M059J (cell line): ENCODE measurements at regions not wholly inside any gene's neighbourhood (a gene's known extent, or its start where the extent isn't known, plus 50 kb on each side); places are given as distances from the start of the nearest gene placed in this dataset.
"Not testable (repeated sequence)": the region's sequence is repeated elsewhere in the genome, so short reads cannot be mapped to it uniquely, and the experiment has no call there.

Experiments used
- DNase-seq: peaks from one replicate; pipeline ENCODE4 v3.0.0-alpha.2; 2012; ENCODE audit warnings: low read depth

GRCh38 chr2:8548065-8548618, 133.7 kb upstream of the ID2 start:
- no peak for DNase-seq

DNA sequence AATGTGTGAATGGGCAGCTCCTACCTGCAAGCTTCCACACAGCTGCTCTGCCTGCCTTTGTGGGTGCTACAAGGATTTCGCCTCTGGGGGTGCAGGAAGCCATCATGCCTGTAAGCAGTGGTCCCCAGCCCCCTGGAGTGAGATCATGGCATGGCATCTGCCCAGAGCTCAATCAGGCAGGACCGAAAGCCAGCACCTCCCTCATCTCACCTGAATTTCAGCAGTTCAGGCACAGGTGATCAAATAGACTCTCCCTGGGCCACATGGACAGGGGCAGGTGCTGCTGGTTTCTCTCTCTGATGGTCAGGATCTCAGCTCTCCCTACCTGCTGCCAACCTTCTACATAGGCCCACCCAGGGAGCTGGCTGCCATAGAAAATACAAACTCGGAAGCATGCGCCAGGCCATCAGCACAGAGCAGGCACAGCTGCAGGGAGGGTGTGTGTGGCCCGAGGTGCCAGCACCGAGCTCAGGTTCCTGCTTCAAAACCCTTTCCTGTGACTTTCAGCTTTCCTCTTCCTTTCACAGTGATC, 133.2 kb upstream of the ID2 start:
- DNase-seq: no peak

- no peak for DNase-seq
These were observed 132.5 kb upstream of the ID2 start for GRCh38 chr2:8549273-8549922.

DNA sequence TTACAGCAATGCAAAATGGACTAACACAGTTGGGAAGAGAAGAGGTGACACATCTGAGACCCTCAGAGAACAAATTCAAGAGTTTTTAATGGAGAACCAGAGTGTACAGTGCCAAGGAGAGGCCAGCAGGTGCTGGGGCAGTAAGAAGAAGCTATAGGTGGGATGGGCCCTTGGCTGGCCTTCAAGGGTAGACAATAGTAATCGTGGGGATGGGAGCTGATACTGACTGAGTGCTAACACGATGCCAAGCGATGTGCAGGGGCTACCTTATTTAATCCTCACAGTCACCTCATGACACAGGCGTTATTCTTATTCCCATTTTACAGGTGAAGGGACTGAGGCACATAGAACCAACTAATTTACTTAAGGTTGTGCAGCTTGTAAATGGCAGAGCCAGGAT, 131.9 kb upstream of the ID2 start:
- no peak for DNase-seq

DNA sequence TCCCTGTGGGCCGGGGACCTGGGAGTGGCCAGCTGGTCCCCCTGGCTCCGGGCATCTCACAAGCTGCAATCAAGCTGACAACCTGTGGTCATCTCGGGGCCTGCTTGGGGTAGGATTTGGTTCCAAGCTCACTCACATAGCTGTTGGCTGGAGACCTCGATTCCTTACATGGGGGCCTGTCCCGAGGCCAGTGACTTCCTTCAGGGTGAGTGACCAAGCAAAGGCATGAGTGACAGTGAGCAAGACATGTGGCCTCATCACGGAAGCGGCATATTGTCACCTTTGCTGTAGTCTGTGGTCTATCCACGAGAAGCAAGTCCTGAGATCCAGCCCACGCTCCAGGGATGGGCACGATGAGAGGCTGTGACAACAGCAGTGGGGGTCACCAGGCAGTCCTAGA, 131.4 kb upstream of the ID2 start:
- no peak for DNase-seq

- no peak for DNase-seq
These were observed 130.8 kb upstream of the ID2 start for GRCh38 chr2:8550937-8551621.

GRCh38 chr2:8551622-8552074, 130.2 kb upstream of the ID2 start:
- DNase-seq: no peak

DNA sequence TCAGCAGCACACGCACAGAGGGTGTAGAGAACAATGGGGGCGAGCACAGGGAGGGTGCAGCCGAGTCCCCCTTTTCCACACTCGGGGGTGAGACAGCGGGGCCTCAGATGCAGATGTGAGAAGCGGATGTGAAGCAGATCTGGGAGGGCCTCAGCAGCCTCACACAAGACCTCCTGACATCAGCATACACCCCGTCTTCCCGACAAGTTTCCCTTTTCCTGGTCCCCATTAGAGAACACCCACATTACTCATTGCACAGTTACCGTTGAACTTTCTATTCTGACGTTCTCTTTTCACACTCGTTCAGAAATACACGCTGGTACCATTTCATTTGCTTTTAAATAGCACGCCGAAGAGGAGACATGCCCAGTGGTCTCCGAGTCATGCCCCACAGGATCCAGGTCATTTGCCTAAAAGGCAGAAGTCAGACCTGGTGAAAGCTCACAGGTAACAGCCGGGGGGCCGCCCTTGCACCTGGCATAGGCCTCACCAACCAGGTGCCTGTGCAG, 129.5 kb upstream of the ID2 start:
- no peak for DNase-seq

DNA sequence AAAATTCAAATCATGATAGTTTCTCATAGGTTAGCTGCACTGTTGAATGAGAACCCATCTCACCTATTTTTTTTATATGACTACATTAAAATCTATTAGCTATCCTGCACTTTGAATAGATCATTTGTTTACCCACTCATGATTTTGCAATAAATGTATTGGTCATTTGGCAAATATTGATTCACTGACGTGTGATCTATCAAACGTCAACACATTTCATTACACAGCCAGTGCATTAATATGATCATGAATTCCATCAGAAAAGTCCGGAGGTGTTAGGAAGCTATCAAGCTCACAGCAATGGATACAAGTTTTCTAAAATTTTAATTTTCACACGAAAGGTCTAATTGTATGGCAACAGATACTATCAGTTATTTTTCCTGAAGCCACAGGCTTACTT, 128.2 kb upstream of the ID2 start:
- no peak for DNase-seq

GRCh38 chr2:8554296-8554806, 127.5 kb upstream of the ID2 start:
- no peak for DNase-seq

- no peak for DNase-seq
These were observed 126.3 kb upstream of the ID2 start for GRCh38 chr2:8555543-8555942.

GRCh38 chr2:8558096-8558495, 123.8 kb upstream of the ID2 start:
- DNase-seq: no peak

DNA sequence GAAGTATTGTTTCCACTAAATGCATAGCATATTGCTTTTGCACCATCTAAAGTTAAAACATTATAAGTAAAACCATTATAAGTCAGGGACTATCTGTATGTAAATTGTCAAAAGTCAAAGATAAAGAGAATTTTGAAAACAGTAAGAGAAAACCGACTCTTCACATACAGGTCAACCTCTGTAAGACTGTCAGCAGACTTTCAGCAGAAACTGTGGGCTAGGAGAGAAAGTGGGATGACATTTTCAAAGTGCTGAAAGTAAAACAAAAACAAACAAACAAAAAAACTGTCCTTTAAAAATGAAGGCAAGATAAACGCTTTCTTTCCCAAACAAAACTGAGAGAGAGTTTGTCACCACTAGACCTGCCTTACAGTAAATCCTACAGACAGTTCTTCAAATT, 122.9 kb upstream of the ID2 start:
- DNase-seq: no peak

DNA sequence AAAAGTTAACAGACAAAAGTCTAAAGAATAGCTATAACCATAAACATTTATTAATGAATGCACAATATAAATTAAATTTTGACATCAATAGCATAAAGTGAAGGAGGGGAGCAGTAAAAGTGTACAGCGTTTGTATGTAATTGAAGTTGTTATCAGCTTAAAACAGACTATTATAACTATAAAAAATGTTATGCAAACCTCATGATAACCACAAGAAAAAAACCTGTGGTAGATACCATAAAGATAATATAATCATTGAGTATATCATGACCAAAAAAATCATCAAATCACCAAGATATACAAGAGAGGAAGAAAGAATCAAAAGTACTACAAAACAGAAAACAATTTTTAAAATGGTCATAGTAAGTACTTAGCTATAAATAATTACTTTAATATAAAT, 122.1 kb upstream of the ID2 start:
- DNase-seq: no peak

- not testable (repeated sequence) for DNase-seq
These were observed 120.2 kb upstream of the ID2 start for GRCh38 chr2:8561692-8562091.

DNA sequence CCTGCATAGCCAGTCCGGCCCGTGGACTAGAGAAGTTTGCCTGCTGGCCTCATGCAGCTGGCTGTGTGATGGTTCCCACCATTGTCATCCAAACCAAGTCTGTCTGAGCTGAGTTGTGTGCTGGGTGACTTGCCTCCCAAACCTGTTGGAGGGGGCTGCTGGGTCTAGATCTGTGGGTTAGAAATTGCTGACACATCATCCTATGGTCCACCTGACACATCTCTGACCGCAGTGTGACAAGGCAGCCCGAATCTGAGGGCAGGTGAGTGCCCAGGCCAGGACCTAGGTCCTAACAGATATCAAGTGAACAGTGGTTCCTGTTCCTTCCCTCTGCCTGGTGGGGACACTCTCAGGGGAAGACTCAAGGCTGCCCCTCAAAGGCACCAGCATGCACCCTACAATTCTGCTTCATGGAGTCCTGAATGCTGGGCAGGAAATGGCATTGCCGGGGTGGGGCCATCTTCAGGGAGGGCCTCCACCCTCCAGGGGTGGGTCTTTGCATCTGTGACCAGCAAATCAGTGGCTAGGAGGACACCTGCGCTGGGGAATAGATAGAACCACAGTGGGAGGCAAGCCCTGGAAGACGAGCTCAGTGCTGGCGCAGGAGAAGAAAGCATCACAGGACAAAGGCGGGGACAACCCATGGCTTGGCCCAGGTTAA, 117.9 kb upstream of the ID2 start:
- DNase-seq: no peak

- no peak for DNase-seq
These were observed 117.4 kb upstream of the ID2 start for GRCh38 chr2:8564475-8564874.

GRCh38 chr2:8565399-8566154, 116.3 kb upstream of the ID2 start:
- DNase-seq: no peak

- DNase-seq: no peak
These were observed 115.6 kb upstream of the ID2 start for GRCh38 chr2:8566155-8566670.

GRCh38 chr2:8566774-8567468, 114.9 kb upstream of the ID2 start:
- DNase-seq: no peak
